ENCODE measurements at regions not wholly inside any gene's neighbourhood (a gene's known extent, or its start where the extent isn't known, plus 50 kb on each side); places are given as distances from the start of the nearest gene placed in this dataset.
"Not testable (repeated sequence)": the region's sequence is repeated elsewhere in the genome, so short reads cannot be mapped to it uniquely, and the experiment has no call there.

DNA sequence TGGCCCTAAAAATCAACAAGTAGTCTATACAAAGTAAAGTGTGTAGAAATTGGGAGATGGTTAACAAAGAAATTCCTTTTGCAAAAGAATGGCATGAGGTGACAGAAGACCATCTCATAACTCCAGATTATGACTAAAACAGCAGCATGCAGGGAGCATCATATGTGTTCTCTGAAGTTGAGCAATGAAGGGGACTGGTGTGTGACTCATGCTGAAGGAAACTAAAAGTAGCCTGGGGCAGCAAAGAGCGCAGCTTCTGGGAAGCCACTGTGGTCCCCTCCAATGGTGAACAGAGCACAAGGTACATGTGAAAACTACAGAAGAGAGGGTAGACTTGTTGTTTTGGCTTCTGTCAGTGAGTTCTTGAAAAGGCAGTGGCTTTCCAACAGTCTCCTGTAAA lies 133.4 kb downstream of the MACC1 start:
- no peak for DNase-seq (ENCODE audit: insufficient read length, low spot score)
- FAIRE-seq = no peak

DNA sequence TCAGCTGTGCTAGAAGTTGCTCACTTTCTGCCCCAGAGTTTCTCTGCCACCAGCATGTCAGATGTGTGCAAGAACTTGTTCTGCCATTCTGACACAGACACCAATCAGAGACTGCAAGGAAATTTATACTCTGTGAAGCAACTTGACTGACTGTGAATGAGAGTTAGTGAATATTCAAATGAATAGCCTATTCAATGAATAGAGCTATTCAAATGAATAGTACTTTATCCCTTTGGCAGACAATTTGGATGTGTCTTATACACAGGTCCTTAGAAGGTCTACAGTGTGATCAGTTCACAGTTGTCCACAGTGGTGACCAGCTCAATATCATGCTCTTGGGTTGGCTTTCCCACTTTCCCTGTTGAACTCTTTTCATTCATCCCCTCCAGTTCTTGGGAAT lies 138.1 kb downstream of the MACC1 start:
- no peak for DNase-seq (ENCODE audit: insufficient read length, low spot score)
- FAIRE-seq = no peak

DNA sequence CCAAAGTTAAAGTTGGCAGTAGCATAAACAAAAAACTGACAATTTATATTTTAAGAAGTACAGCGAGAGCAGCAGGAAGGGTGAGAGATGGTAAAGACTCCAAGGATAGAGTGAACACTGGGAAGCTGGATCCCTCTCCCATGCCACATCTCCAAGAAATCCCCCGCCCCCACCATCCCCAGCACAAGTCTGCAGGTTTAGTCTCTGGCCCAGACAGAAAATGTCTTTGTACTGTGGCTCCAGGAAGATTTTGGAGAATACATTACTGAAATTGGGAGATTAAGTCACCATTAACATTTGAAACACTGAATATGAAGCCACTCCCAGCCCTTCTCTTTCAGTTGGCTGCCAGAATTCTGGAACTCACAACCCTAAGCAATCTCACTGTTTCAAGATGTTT lies 140.3 kb downstream of the MACC1 start:
- FAIRE-seq (no peak), DNase-seq (ENCODE audit: insufficient read length, low spot score) (no peak)

DNA sequence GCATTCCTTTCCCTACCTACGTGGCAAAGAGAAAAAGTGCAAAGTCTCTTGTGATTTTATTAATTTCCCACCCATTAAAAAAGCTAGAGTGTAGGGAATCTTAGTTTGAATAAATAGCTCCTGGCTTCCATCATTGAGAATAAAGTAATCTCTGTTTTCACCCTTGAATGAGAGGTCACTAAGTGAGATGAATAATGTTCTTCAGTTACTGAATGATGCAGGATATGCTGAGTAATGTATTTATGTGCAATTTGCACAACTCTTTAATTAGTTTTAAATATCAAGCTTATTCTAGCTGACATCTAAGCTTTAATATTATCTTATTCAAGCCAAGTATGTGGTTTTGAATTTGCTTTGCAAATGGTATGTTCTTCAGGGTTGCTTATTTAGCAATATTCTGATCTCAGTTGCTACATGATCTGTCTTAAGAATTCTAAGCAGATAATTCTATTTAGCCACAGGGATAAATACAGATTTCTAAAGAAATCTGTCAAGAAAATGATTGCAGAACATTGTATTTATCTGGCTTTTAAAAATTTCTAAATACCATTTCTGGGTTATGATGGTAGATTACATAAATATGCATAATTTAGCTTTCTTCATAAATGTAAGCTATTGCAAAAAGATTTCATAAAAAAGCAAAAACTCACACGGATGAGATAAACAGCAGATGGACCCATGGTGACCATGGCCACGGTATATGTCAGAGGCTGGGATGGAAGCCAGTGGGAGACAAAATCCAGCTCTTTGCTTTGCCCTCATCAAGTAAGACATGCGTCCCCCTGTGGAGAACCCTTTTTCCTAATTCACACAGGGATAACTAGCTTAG lies 141.0 kb downstream of the MACC1 start:
- DNase-seq (ENCODE audit: insufficient read length, low spot score) (no peak), FAIRE-seq (no peak)

DNA sequence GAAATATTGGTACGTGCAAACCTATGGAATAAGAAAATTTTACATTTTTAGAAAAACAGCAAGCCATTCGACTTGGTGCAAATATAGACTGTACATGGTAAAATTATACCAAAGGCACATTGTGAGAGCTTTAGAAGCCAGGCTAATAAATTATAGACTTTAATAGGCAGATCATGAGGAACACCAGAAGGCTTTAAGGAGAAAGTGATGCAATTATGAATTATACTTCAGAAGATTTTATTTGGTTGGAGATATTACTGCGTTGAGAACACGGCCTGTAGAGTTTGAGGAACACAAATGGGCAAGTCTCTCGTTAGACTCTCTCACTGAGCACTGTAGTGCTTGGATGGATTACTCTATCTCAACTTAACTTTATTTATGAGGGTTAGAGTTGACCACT lies 141.7 kb downstream of the MACC1 start:
- FAIRE-seq (no peak), DNase-seq (ENCODE audit: insufficient read length, low spot score) (no peak)

DNA sequence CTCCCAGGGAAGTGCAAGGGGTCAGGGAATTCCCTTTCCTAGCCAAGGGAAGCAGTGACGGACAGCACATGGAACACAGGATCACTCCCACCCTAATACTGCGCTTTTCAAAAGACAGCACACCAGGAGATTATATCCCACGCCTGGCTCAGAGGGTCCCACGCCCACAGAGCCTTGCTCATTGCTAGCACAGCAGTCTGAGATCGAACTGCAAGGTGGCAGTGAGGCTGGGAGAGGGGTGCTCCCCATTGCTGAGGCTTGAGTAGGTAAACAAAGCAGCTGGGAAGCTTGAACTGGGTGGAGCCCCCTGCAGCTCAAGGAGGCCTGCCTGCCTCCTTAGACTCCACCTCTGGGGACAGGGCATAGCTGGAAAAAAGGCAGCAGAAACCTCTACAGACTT lies 149.2 kb downstream of the MACC1 start:
- FAIRE-seq; DNase-seq (ENCODE audit: insufficient read length, low spot score): not testable (repeated sequence)

DNA sequence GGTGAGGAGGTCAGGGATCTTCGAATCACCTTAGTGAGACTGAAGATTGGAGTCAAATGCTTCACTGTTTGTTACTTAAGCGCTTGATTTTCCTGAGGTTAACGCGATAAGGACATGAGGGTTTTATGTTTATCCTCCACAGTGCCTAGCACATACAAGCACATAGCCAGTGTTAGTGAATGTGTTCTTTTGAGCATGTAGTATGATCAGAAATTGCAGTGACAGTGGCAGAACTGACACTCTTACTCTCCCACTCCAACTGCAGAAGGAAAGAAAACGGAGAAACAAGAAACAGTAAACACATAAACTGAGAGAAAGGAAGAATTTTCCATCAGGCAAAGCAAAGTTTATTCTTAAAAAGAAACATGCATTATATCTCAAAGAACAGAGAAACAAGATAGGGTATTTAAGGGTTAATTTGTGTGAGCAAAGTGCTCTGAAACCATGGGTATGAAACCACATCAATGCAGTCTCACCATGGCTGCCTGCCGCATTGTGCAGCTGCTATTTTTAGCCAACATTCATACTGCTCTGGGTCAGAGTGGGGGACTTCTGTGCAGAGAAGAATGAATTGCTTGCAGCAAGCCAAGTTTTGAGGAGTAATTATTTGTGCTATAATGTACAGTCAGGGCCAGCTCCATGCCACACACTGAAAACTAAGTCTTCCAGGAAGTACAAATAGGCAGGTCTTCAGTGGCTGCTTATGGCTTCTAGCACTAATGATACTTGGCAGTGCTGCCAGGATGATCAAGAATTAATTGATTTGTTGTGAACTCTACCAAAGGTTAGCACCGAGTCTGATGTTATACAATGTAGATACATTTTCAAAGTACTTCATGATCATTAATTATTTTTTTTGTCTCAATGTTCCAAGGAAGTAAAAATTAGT lies 152.0 kb downstream of the MACC1 start:
- FAIRE-seq (peak; percentile 95), DNase-seq (ENCODE audit: insufficient read length, low spot score) (peak; percentile 20)

DNA sequence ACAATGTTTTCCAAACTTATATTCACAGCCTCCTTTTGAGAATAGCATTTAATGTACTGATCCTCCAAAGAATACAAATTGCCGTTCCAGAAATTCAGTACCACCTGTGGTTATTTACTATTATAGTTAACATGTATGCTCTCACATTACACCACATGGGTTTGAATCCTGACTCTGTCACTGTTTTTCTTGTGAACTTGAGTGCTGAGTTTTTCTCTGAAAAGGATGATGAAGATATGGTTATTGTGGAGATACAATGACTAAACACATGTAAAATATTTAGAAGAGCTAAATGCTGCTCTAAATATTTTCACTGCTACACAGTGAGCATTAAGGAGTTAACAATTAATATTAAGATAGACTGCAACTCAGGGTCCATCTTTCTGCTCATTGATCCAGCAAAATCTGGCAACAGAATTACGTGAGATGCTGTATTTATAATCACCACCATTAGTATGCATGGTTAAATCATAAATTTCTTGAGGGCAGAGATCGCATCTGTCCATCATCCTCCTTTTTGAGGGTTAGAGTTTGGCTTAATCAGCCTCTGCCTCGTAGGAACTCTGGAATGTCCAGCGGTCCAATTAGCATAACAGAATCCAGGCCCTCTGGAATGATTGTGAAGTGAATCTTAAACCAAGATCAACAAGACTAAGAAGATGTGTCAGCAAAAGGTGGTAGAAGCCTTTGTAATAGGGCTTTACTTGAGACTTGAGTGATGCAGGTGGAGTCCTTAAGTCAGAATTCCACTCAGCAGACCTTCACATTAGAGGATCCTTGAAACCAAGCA lies 152.8 kb downstream of the MACC1 start:
- no peak for DNase-seq (ENCODE audit: insufficient read length, low spot score)

DNA sequence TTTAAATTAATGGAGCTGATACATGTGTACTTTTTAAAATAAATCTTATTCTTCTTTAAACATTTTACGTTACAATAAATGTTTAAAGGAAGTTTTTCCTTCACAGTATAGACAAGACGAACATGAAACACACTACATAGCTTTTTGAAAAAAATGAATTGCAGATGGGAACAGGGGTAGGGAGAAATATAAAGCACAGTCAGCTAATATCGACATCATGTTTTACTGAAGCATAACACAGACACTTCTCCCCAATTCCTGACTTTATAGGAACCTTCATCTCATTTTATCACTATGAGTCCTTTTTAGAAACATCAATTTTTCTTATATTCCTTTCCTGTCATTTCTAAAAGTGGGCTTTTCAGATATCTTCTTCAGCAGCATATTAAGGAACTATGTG lies 153.5 kb downstream of the MACC1 start:
- DNase-seq (ENCODE audit: insufficient read length, low spot score) = no peak
- no peak for FAIRE-seq

More for the DNA sequence above, 152.8 kb downstream of the MACC1 start:
- no peak for FAIRE-seq

DNA sequence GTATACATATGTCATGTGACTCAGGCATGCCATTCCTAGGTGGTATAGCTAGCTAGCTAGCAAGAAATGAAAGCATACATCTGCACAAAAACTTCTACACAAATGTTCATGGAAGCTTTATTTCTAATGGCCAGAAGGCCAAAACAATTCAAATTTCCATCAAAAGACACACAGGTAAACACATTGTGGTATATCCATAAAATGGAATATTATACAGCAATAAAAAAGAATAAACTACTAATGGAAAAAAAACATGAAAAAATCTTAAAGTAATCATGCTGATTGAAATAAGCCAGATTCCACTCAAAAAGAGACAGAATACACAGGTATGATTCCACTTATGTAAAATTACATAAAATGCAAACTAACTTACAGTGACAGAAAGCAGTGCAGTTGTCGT lies 154.3 kb downstream of the MACC1 start:
- no peak for DNase-seq (ENCODE audit: insufficient read length, low spot score)
- no peak for FAIRE-seq

DNA sequence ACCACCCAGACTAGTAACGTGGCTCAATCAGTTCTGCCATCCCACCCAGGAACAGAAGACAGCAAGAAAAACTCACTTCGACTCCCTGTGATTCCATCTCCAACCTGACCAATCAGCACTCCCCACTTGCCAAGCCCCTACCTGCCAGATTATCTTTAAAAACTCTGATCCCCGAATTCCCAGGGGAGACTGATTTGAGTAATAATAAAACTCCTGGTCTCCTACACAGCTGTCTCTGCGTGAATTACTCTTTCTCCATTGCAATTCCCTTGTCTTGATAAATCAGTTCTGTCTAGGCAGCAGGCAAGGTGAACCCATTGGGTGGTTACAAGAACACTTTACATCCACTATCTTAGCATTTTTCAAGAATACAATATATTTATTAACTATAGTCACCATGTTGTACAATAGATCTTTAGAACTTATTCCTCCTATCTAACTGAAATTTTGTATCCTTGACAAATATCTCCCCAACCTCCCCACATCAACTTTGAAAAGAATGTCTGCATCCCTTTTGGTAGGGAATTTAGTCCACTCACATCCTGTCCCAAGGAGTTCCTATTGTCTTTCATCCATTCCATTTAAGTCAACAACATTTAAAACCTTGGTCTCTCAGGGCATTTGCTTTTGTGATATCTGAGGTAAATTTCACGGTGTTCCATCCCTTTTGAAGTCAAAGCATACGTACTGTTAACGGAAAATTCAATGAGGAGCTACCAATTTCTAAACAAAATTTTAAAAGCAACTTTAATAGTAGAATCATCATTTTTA lies 163.7 kb downstream of the MACC1 start:
- no peak for FAIRE-seq

DNA sequence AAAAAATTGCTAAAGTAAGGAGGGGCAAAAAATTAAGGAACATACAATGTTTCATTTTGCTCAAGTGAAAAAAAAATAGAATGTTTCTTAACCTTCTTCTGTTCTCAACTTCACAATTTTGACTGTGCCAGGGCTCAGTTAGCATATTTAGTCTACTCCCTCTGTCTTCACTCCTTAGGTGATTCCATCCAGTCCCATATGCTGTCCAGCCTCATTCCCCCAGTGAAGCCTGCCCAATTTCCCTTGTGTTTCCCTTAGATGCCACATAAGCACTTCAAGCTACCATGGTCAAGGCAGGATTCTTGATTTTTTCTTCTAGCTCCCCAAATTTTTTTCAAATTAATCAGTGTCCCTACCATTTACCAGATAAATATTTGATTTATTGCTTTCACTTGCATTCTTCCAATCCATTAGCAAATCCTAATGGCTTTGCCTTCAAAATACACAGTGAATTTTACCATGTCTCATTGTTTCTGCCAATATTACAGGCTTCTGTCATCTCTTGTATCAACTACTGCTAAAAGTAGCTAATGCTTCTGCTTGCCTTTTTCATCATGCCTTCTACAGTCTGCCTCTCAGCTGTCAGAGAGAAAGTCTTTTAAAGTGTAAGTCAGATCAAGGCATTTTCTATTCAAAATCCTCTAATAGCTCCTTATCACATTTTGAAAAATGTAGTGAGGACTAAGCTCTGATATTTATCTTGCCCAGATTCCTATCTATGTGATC lies 166.8 kb downstream of the MACC1 start:
- FAIRE-seq (no peak), DNase-seq (ENCODE audit: insufficient read length, low spot score) (no peak)

More for the DNA sequence above, 163.7 kb downstream of the MACC1 start:
- DNase-seq (ENCODE audit: insufficient read length, low spot score) = no peak

DNA sequence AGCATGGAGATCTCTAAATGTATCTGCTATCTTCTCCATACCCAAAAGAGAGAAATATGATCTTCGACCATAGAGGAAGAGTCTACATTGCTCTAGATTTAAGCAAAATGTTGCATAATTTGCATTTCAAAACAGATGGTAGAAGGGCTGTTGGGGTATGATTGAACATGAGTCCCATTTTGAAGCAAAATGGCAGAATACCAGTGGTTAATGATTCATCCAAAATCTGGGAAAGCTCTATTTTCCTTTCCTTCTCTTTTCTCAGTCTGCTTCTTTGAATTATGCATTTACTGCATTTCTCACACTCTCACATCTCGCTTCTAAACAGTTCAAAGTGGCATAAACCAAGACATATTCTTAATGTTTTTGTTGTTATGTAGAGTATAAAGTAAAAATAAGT lies 178.5 kb downstream of the MACC1 start:
- DNase-seq (ENCODE audit: insufficient read length, low spot score) (no peak), FAIRE-seq (no peak)

DNA sequence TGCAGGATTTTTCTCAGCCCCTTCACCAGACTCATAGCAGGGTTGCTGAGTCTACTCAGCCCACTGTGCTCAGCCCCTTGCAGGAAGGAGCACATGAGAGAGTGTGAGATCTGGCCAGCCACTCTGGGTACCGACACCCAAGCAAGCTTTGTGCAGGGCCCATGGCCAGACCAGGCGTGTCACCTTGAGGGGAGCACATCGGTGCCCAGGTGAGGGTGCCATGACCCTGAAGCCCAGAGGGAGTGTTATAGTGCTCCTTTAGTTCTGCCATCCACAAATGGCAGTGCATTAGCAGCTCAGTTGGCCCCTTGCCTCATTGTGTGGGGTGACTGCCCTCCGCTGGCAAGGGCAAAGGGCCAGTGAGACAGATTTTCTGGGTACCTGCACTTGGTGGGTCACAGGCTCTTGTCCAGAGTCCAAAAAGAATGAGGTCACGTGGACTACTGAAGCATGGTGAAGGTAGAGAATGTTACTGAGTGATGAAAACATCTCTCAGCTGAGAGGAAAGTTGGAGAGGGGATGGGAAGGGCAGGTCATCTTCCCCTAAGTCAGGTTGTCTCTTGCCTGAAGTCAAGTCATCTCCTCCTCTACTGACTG lies 181.8 kb downstream of the MACC1 start:
- no peak for FAIRE-seq
- DNase-seq (ENCODE audit: insufficient read length, low spot score) = no peak

DNA sequence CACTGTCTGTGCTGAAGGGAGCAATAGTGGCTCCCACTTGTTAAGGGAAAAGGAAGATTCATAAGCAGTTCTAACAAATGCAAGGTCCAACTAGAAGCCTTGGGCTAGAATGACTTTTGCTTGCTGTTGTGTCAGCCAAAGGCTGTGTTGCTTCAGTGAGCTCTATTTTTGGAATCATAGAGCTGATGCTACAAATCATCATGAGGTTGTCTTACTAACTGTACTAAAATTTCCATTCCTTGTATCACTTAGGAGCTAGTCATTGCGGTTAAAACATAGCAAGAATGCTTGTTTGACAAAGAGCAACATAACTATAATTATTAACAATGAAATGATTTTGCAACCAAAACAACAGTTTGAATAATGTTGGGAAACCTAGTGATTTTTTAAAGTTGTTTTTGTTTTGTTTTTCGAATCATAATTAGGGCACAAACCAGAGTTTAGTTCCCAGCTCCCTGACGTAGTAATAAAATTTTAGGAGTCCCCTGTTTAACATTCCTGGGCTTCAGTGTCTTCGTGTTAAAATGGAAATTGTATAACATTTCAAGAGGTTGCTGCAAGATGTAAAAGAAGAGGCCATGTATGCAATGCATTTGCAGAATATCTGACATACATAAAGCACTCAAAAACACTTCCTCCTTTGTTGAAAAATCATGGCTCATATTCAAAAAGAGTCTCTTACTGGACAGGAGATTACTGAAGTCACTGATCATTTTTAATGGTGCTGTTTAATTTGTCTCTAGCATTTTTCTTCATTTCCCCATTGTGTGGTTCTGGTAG lies 183.4 kb downstream of the MACC1 start:
- FAIRE-seq = no peak
- no peak for DNase-seq (ENCODE audit: insufficient read length, low spot score)

DNA sequence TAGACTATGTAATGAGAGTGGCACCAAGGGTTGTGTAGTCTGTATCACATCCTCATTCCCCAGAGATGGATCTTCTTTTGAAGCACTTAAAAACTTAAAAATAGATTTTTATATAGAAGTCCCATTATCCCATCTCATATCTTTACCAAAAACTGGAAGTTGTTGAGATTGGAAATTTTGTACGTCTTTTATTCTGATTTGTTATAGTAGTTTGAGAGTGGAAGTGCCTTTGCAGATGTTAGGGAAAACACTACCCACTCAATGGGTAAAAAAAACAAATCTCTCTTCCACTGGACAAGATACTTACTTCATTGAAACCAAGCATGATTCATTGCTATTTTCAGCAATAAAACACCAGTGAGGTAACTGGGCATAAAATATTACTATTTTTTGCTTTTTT lies 184.4 kb downstream of the MACC1 start:
- no peak for DNase-seq (ENCODE audit: insufficient read length, low spot score)
- FAIRE-seq = no peak

DNA sequence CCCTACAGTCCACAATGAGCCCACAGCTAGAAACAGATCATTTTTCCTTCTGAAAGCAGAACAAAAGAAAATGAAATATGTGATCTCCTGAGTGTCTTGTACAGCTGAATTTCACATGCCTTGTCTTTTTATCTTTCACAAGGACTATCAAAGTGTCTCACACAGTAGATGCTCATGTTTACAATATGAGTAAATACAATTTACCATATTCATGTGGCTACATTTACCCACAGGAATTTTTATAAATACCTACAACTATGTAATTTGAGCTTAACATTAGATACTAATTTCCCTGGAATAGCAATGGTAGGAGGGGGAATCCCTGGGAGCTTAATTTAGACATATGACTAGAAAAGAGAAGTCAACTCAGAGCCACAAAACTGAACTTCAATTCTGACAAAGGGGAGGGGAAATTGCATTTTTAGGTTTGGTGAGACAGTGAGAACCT lies 186.2 kb downstream of the MACC1 start:
- FAIRE-seq = peak; percentile 87
- DNase-seq (ENCODE audit: insufficient read length, low spot score) = no peak

DNA sequence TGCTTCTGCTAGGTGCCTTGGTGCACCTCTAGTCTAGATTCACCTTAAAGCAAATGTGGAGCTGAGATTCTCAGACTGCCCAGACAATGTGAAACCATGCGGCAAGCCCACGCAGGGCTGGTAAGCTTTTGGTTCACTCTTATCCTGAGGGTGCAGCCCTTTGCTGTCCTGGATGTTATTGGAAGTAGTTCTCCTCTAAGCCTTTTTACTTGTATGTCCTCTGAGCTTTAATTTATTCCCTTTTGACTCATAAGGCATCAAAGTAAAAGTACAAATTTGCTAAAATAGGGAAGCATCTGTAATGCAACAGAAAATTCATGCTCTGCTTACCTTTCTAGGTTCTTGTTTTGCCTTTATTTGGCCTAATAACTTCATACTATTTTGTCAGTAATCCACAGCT lies 186.8 kb downstream of the MACC1 start:
- DNase-seq (ENCODE audit: insufficient read length, low spot score) (no peak), FAIRE-seq (peak; percentile 89)
